Dendritic cell treated with granulocyte-macrophage colony-stimulating factor and Interleukin-4, amounts not matched to agents 40 ng/mL and 50 ng/mL, for 4 days (primary cell): ENCODE measurements at regions not wholly inside any gene's neighbourhood (a gene's known extent, or its start where the extent isn't known, plus 50 kb on each side); places are given as distances from the start of the nearest gene placed in this dataset.
"Not testable (repeated sequence)": the region's sequence is repeated elsewhere in the genome, so short reads cannot be mapped to it uniquely, and the experiment has no call there.

Experiments used
- H3K27ac Mint-ChIP-seq: one replicate; pipeline ENCODE4 v1.8.0; 2022; ENCODE audit warnings: mild to moderate bottlenecking, mixed read lengths
- H3K27me3 Mint-ChIP-seq: one replicate; pipeline ENCODE4 v1.8.0; 2022; ENCODE audit warnings: mild to moderate bottlenecking, mixed read lengths
- H3K36me3 Mint-ChIP-seq: one replicate; pipeline ENCODE4 v1.8.0; 2022; ENCODE audit warnings: low read depth, mixed read lengths
- H3K4me1 Mint-ChIP-seq: one replicate; pipeline ENCODE4 v1.8.0; 2022; ENCODE audit warnings: low read depth, mixed read lengths
- H3K4me3 Mint-ChIP-seq: one replicate; pipeline ENCODE4 v1.8.0; 2022; ENCODE audit warnings: mild to moderate bottlenecking, moderate library complexity, mixed read lengths
- H3K9me3 Mint-ChIP-seq: one replicate; pipeline ENCODE4 v1.8.0; 2022; ENCODE audit warnings: mixed read lengths
- intact Hi-C: fragments of 100-400 bp; cut with micrococcal nuclease; formaldehyde crosslinking; loops from one replicate; pipeline ENCODE4 v1.15.0; 2022

GRCh38 chr5:122612901-122613300 is 162.0 kb upstream of the SNX2 start:
- H3K36me3 Mint-ChIP-seq = no peaks in the 10 kb centered on the region
- intact Hi-C loops = no loop called here
- H3K27me3 Mint-ChIP-seq = no peaks in the 10 kb centered on the region
- no peak overlapping the region for H3K27ac Mint-ChIP-seq
- no peaks in the 10 kb centered on the region for H3K4me1 Mint-ChIP-seq
- no peak overlapping the region for H3K4me3 Mint-ChIP-seq
- peaks cover 8% of the 10 kb centered on the region for H3K9me3 Mint-ChIP-seq

GRCh38 chr5:122615146-122615545 is 159.7 kb upstream of the SNX2 start:
- Mint-ChIP-seq H3K4me3 (no peak overlapping the region), H3K27ac (no peak overlapping the region)
- intact Hi-C loops = no loop called here

GRCh38 chr5:122615832-122616231 is 159.0 kb upstream of the SNX2 start:
- Mint-ChIP-seq H3K27me3 (no peaks in the 10 kb centered on the region), H3K4me1 (no peaks in the 10 kb centered on the region), H3K36me3 (no peaks in the 10 kb centered on the region), H3K4me3 (no peak overlapping the region), H3K9me3 (peaks cover 8% of the 10 kb centered on the region), H3K27ac (no peak overlapping the region)
- intact Hi-C loops = no loop called here

More at GRCh38 chr5:122615146-122615545, 159.7 kb upstream of the SNX2 start:
- no peaks in the 10 kb centered on the region for H3K4me1 Mint-ChIP-seq
- no peaks in the 10 kb centered on the region for H3K36me3 Mint-ChIP-seq
- no peaks in the 10 kb centered on the region for H3K27me3 Mint-ChIP-seq
- H3K9me3 Mint-ChIP-seq = peaks cover 8% of the 10 kb centered on the region

- H3K9me3 Mint-ChIP-seq, H3K4me3 Mint-ChIP-seq, intact Hi-C loops, H3K36me3 Mint-ChIP-seq, H3K4me1 Mint-ChIP-seq, H3K27me3 Mint-ChIP-seq, H3K27ac Mint-ChIP-seq: not testable (repeated sequence)
These were observed 156.8 kb upstream of the SNX2 start for GRCh38 chr5:122618046-122618445.

- H3K4me3 Mint-ChIP-seq, intact Hi-C loops, H3K36me3 Mint-ChIP-seq, H3K27ac Mint-ChIP-seq, H3K27me3 Mint-ChIP-seq, H3K4me1 Mint-ChIP-seq: not testable (repeated sequence)
- H3K9me3 Mint-ChIP-seq = peaks cover 14% of the 10 kb centered on the region
These were observed 154.1 kb upstream of the SNX2 start for GRCh38 chr5:122620768-122621167.

- H3K36me3 Mint-ChIP-seq, H3K27ac Mint-ChIP-seq, H3K27me3 Mint-ChIP-seq, H3K4me3 Mint-ChIP-seq, H3K4me1 Mint-ChIP-seq, intact Hi-C loops, H3K9me3 Mint-ChIP-seq: not testable (repeated sequence)
These were observed 146.2 kb upstream of the SNX2 start for GRCh38 chr5:122628714-122629113.

- Mint-ChIP-seq H3K27me3 (no peaks in the 10 kb centered on the region), H3K36me3 (no peaks in the 10 kb centered on the region), H3K4me3 (no peak overlapping the region), H3K9me3 (no peaks in the 10 kb centered on the region), H3K27ac (no peak overlapping the region), H3K4me1 (no peaks in the 10 kb centered on the region)
- intact Hi-C loops = no loop called here
These were observed 145.7 kb upstream of the SNX2 start for GRCh38 chr5:122629121-122629677.

- H3K36me3 Mint-ChIP-seq = no peaks in the 10 kb centered on the region
- intact Hi-C loops = no loop called here
- no peaks in the 10 kb centered on the region for H3K4me1 Mint-ChIP-seq
- peaks cover 27% of the 10 kb centered on the region for H3K9me3 Mint-ChIP-seq
- H3K27ac Mint-ChIP-seq = no peak overlapping the region
- no peak overlapping the region for H3K4me3 Mint-ChIP-seq
- H3K27me3 Mint-ChIP-seq = no peaks in the 10 kb centered on the region
These were observed 136.3 kb upstream of the SNX2 start for GRCh38 chr5:122638581-122638980.

GRCh38 chr5:122639033-122639432 is 135.8 kb upstream of the SNX2 start:
- no peaks in the 10 kb centered on the region for H3K4me1 Mint-ChIP-seq
- no peak overlapping the region for H3K27ac Mint-ChIP-seq
- intact Hi-C loops = no loop called here
- H3K4me3 Mint-ChIP-seq = no peak overlapping the region
- peaks cover 27% of the 10 kb centered on the region for H3K9me3 Mint-ChIP-seq
- no peaks in the 10 kb centered on the region for H3K36me3 Mint-ChIP-seq
- H3K27me3 Mint-ChIP-seq = no peaks in the 10 kb centered on the region

- intact Hi-C loops = no loop called here
- Mint-ChIP-seq H3K4me1 (no peaks in the 10 kb centered on the region), H3K4me3 (no peak overlapping the region), H3K27me3 (no peaks in the 10 kb centered on the region), H3K9me3 (peaks cover 25% of the 10 kb centered on the region), H3K27ac (no peak overlapping the region), H3K36me3 (no peaks in the 10 kb centered on the region)
These were observed 135.0 kb upstream of the SNX2 start for GRCh38 chr5:122639864-122640263.

GRCh38 chr5:122649080-122649479 is 125.8 kb upstream of the SNX2 start:
- H3K27ac Mint-ChIP-seq = no peak overlapping the region
- H3K36me3 Mint-ChIP-seq = no peaks in the 10 kb centered on the region
- H3K27me3 Mint-ChIP-seq = peaks cover 2% of the 10 kb centered on the region
- H3K4me1 Mint-ChIP-seq = no peaks in the 10 kb centered on the region
- H3K4me3 Mint-ChIP-seq = no peak overlapping the region
- intact Hi-C loops = no loop called here
- H3K9me3 Mint-ChIP-seq = peaks cover 7% of the 10 kb centered on the region

GRCh38 chr5:122653087-122654017 is 121.5 kb upstream of the SNX2 start:
- no peak overlapping the region for H3K4me3 Mint-ChIP-seq
- H3K27me3 Mint-ChIP-seq = peaks cover 2% of the 10 kb centered on the region
- no peaks in the 10 kb centered on the region for H3K4me1 Mint-ChIP-seq
- H3K36me3 Mint-ChIP-seq = no peaks in the 10 kb centered on the region
- intact Hi-C loops = no loop called here
- H3K9me3 Mint-ChIP-seq = peaks cover 5% of the 10 kb centered on the region
- H3K27ac Mint-ChIP-seq = no peak overlapping the region

- H3K4me3 Mint-ChIP-seq = no peak overlapping the region
- H3K27me3 Mint-ChIP-seq = peaks cover 2% of the 10 kb centered on the region
- H3K9me3 Mint-ChIP-seq = no peaks in the 10 kb centered on the region
- intact Hi-C loops = no loop called here
- no peaks in the 10 kb centered on the region for H3K36me3 Mint-ChIP-seq
- no peaks in the 10 kb centered on the region for H3K4me1 Mint-ChIP-seq
- H3K27ac Mint-ChIP-seq = no peak overlapping the region
These were observed 118.7 kb upstream of the SNX2 start for GRCh38 chr5:122656160-122656559.

- no peak overlapping the region for H3K27ac Mint-ChIP-seq
These were observed 118.3 kb upstream of the SNX2 start for GRCh38 chr5:122656577-122656976.

More at GRCh38 chr5:122656577-122656976, 118.3 kb upstream of the SNX2 start:
- intact Hi-C loops = no loop called here
- Mint-ChIP-seq H3K4me1 (no peaks in the 10 kb centered on the region), H3K4me3 (no peak overlapping the region), H3K36me3 (no peaks in the 10 kb centered on the region), H3K9me3 (peaks cover 1% of the 10 kb centered on the region), H3K27me3 (peaks cover 2% of the 10 kb centered on the region)
